H1 (cell line): ENCODE measurements at regions not wholly inside any gene's neighbourhood (a gene's known extent, or its start where the extent isn't known, plus 50 kb on each side); places are given as distances from the start of the nearest gene placed in this dataset.

Experiments used
- CTCF ChIA-PET: fragments of 300-600 bp; sonication (Branson Sonifier 250); formaldehyde crosslinking; loops from one replicate; lab custom pipeline; 2021; ENCODE audit not compliant: partially characterized antibody; lab: Charles Lee
- POLR2A ChIA-PET: fragments of 300-600 bp; sonication (Branson Sonifier 250); formaldehyde crosslinking; loops from one replicate; lab custom pipeline; 2021; ENCODE audit warnings: inconsistent platforms; ENCODE audit not compliant: partially characterized antibody; lab: Charles Lee
- DNase-seq, 2 experiments: peaks; one replicate each; pipeline versions ENCODE4 v3.0.0 to v3.0.0-alpha.2; 2010 to 2022; ENCODE audit warnings: low spot score in 2 of 2, low read depth in 1 of 2, mixed read lengths in 1 of 2
- FAIRE-seq: peaks from 2 replicates; lab custom pipeline; 2011; peaks lifted over from hg19 to GRCh38; lab: Jason Lieb, UNC
- H2AFZ ChIP-seq: 2 replicates; pipeline ENCODE4 v1.8.1; 2012; ENCODE audit warnings: low read length, inconsistent platforms
- H2AK5ac ChIP-seq: 2 replicates; pipeline ENCODE4 v1.6.1; 2013; ENCODE audit warnings: low read depth, low read length
- H2BK120ac ChIP-seq: replicated peaks from 2 replicates; pipeline ENCODE3; 2013; ENCODE audit warnings: low read depth, low read length, inconsistent platforms
- H2BK12ac ChIP-seq: 2 replicates; pipeline ENCODE4 v1.6.1; 2013; ENCODE audit warnings: low read depth, low read length
- H2BK15ac ChIP-seq: 2 replicates; pipeline ENCODE4 v1.6.1; 2013; ENCODE audit warnings: low read length
- H2BK20ac ChIP-seq: 2 replicates; pipeline ENCODE4 v1.6.1; 2013; ENCODE audit warnings: low read length
- H2BK5ac ChIP-seq: 2 replicates; pipeline ENCODE4 v1.6.1; 2013; ENCODE audit warnings: low read depth, low read length
- H3K14ac ChIP-seq: 2 replicates; pipeline ENCODE4 v1.6.1; 2013; ENCODE audit warnings: inconsistent platforms; ENCODE audit not compliant: insufficient read length
- H3K18ac ChIP-seq: 2 replicates; pipeline ENCODE4 v1.6.1; 2013; ENCODE audit warnings: low read length; ENCODE audit errors: extremely low read depth
- H3K23ac ChIP-seq: 2 replicates; pipeline ENCODE4 v1.6.1; 2013; ENCODE audit warnings: inconsistent platforms; ENCODE audit not compliant: insufficient read length
- H3K23me2 ChIP-seq: 2 replicates; pipeline ENCODE4 v1.6.1; 2013; ENCODE audit warnings: low read depth, low read length
- H3K27ac ChIP-seq: 2 replicates; pipeline ENCODE4 v1.6.1; 2011; ENCODE audit warnings: low read depth, low read length, inconsistent platforms
- H3K27me3 ChIP-seq, 4 experiments: replicated peaks in 1 of 4; 1 replicate in 1 of 4; 2 replicates in 3 of 4; pipeline versions ENCODE4 v1.6.1 to v1.8.1; 2011 to 2013; ENCODE audit warnings: low read length in 3 of 4, mild to moderate bottlenecking in 3 of 4, inconsistent platforms in 2 of 4, mixed read lengths in 2 of 4, moderate library complexity in 1 of 4; ENCODE audit not compliant: control insufficient read depth in 3 of 4, insufficient read depth in 3 of 4; ENCODE audit errors: extremely low read depth in 1 of 4
- H3K36me3 ChIP-seq, 4 experiments: 2 replicates each; pipeline versions ENCODE4 v1.6.1 to v1.8.1; 2011 to 2013; ENCODE audit warnings: mild to moderate bottlenecking in 4 of 4, low read length in 3 of 4, moderate library complexity in 2 of 4, control low read depth in 1 of 4, inconsistent platforms in 1 of 4; ENCODE audit not compliant: insufficient read depth in 4 of 4, control insufficient read depth in 2 of 4
- H3K4ac ChIP-seq: replicated peaks from 2 replicates; pipeline ENCODE3; 2013; ENCODE audit warnings: low read length, low read depth, mixed read lengths, inconsistent platforms; ENCODE audit not compliant: insufficient read length
- H3K4me1 ChIP-seq, 4 experiments: replicated peaks in 1 of 4; 1 replicate in 1 of 4; 2 replicates in 3 of 4; pipeline versions ENCODE4 v1.6.1 to v1.8.1; 2011 to 2013; ENCODE audit warnings: low read length in 3 of 4, inconsistent platforms in 2 of 4, mixed read lengths in 1 of 4; ENCODE audit not compliant: insufficient read depth in 4 of 4, control insufficient read depth in 3 of 4
- H3K4me2 ChIP-seq, 2 experiments: 2 replicates each; pipeline versions ENCODE4 v1.6.1 to v1.8.1; 2011 to 2013; ENCODE audit warnings: low read depth in 2 of 2, low read length in 2 of 2, control low read depth in 1 of 2, inconsistent platforms in 1 of 2, mild to moderate bottlenecking in 1 of 2; ENCODE audit not compliant: insufficient read depth in 1 of 2
- H3K4me3 ChIP-seq, 4 experiments: fragments of 200-600, 300-600 bp in 1 of 4; sonication (generic), shearing (Covaris generic), sonication (Bioruptor Twin) in 1 of 4; 2 replicates each; pipeline versions ENCODE4 v1.5.1 to v1.8.1; 2011 to 2016; ENCODE audit warnings: low read length in 4 of 4, low read depth in 3 of 4, control low read depth in 2 of 4, inconsistent platforms in 2 of 4, mild to moderate bottlenecking in 2 of 4, mixed read lengths in 1 of 4, moderate library complexity in 1 of 4; ENCODE audit not compliant: insufficient read depth in 2 of 4; ENCODE audit errors: extremely low read depth in 1 of 4
- H3K56ac ChIP-seq: replicated peaks from 2 replicates; pipeline ENCODE3; 2013; ENCODE audit warnings: low read depth, mild to moderate bottlenecking, mixed read lengths, low read length, inconsistent platforms; ENCODE audit not compliant: insufficient read length
- H3K79me1 ChIP-seq: 2 replicates; pipeline ENCODE4 v1.6.1; 2013; ENCODE audit warnings: low read depth, low read length, control low read depth
- H3K79me2 ChIP-seq, 2 experiments: 2 replicates each; pipeline versions ENCODE4 v1.6.1 to v1.8.1; 2012 to 2013; ENCODE audit warnings: low read length in 2 of 2, mild to moderate bottlenecking in 2 of 2, inconsistent platforms in 1 of 2; ENCODE audit not compliant: insufficient read depth in 2 of 2, control insufficient read depth in 1 of 2
- H3K9ac ChIP-seq, 4 experiments: replicated peaks in 1 of 4; 1 replicate in 1 of 4; 2 replicates in 3 of 4; pipeline versions ENCODE4 v1.6.1 to v1.8.1; 2011 to 2013; ENCODE audit warnings: low read depth in 3 of 4, low read length in 3 of 4, control low read depth in 2 of 4, mild to moderate bottlenecking in 2 of 4, moderate library complexity in 2 of 4, inconsistent platforms in 1 of 4; ENCODE audit errors: extremely low read depth in 1 of 4
- H3K9me3 ChIP-seq, 2 experiments: 2 replicates each; pipeline versions ENCODE4 v1.6.1 to v1.8.1; 2012 to 2013; ENCODE audit warnings: mild to moderate bottlenecking in 2 of 2, moderate library complexity in 2 of 2, control low read depth in 1 of 2, inconsistent platforms in 1 of 2, low read depth in 1 of 2, low read length in 1 of 2, mixed read lengths in 1 of 2; ENCODE audit not compliant: insufficient read depth in 2 of 2
- H4K20me1 ChIP-seq, 2 experiments: replicated peaks in 1 of 2; 2 replicates each; pipeline versions ENCODE3 to v1.8.1; 2011 to 2013; ENCODE audit warnings: inconsistent platforms in 2 of 2, low read length in 2 of 2, mild to moderate bottlenecking in 1 of 2; ENCODE audit not compliant: insufficient read depth in 2 of 2, control insufficient read depth in 1 of 2
- H4K5ac ChIP-seq: 2 replicates; pipeline ENCODE4 v1.6.1; 2013; ENCODE audit warnings: low read length, low read depth, mixed read lengths, inconsistent platforms; ENCODE audit not compliant: insufficient read length
- H4K8ac ChIP-seq: 2 replicates; pipeline ENCODE4 v1.8.0; 2013; ENCODE audit warnings: mild to moderate bottlenecking, moderate library complexity, low read length, inconsistent platforms; ENCODE audit not compliant: insufficient read depth; ENCODE audit errors: extremely low read depth
- H4K91ac ChIP-seq: replicated peaks from 2 replicates; pipeline ENCODE3; 2013; ENCODE audit warnings: low read length, mixed read lengths, inconsistent platforms; ENCODE audit not compliant: insufficient read length
- FOSL1 ChIP-seq: IDR thresholded peaks from 2 replicates; pipeline ENCODE4 v1.6.1; 2011; ENCODE audit warnings: mild to moderate bottlenecking, low read depth, low read length, moderate library complexity; ENCODE audit not compliant: insufficient read depth
- MAFK ChIP-seq: IDR thresholded peaks from 2 replicates; pipeline ENCODE4 v1.6.1; 2012; ENCODE audit warnings: low read depth, mild to moderate bottlenecking, improper control_type of control experiment, low read length
- WGBS, 2 experiments: shearing (Covaris generic) in 1 of 2; methylation state at CpG; one replicate each; pipeline versions ENCODE4 v1.1.6 to v1.1.7; 2013 to 2015; ENCODE audit warnings: low lambda C conversion rate in 2 of 2, mixed read lengths in 2 of 2, inconsistent platforms in 1 of 2, low coverage in 1 of 2, missing lambda C conversion rate in 1 of 2; ENCODE audit not compliant: insufficient replicate concordance in 2 of 2, insufficient coverage in 1 of 2, insufficient read length in 1 of 2; ENCODE audit errors: extremely low coverage in 1 of 2, missing lambda C conversion rate in 1 of 2; 5-methylcytosine and 5-hydroxymethylcytosine counted together

DNA sequence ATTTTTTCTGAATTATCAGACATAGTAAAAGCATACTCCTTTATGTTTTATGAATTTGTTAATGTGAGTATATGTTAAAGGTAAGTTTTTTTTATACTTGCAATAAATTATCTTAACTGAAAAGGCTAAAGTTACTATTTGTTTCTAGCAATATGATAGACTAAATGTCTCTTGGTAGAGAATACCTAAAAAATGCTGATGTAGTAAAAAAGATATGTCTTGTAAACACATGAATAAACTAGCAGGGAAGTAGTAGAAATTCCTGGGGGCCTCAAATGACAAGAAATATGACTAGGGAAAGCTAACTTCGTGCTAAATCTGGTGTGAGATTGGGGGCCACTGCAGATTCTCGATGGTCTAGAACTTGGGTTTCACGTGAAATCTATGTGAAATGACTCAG lies 188.1 kb upstream of the CACNA1E start:
- ChIA-PET POLR2A (no interaction called here), CTCF (interaction anchor here (1.0 kb wide), 2 partner anchors 62 to 105 kb away, joined by 3 to 4 read pairs; no protein-coding TSS in a partner anchor)
- Histone ChIP-seq H3K4me3 (no peak overlapping the region), H3K36me3 (no peaks in the 10 kb centered on the region), H4K20me1 (no peaks in the 10 kb centered on the region), H2BK5ac (no peak overlapping the region), H2AFZ (no peak overlapping the region), H2BK120ac (no peak overlapping the region), H3K23me2 (no peaks in the 10 kb centered on the region), H3K23ac (no peak overlapping the region), H3K79me1 (no peaks in the 10 kb centered on the region), H2BK12ac (no peak overlapping the region), H4K5ac (no peak overlapping the region), H3K4me2 (no peak overlapping the region), H3K9ac (no peak overlapping the region), H3K14ac (no peak overlapping the region), H4K8ac (no peak overlapping the region), H3K4me1 (no peaks in the 10 kb centered on the region), H4K91ac (no peak overlapping the region), H2BK20ac (no peak overlapping the region), H3K9me3 (no peaks in the 10 kb centered on the region), H3K79me2 (no peaks in the 10 kb centered on the region), H3K4ac (no peak overlapping the region), H3K27ac (no peak overlapping the region), H3K56ac (no peak overlapping the region), H3K27me3 (peaks cover 0 to 1% (median 0%) of the 10 kb centered on the region in 4 experiments; a peak in 1 of 7 replicates), H3K18ac (no peak overlapping the region), H2BK15ac (no peak overlapping the region), H2AK5ac (no peak overlapping the region)
- DNase-seq (no peak), FAIRE-seq (no peak)
- peak; percentile 28; the same call in 1 of the 2 replicates for TF ChIP-seq MAFK
- no peak for TF ChIP-seq FOSL1
- 90% methylated on average over 3 of the region's 3 CpGs; no CpG with 5 or more reads in 1 of the 2 experiments for WGBS, 2 experiments
